A673 (cell line): ENCODE measurements at regions not wholly inside any gene's neighbourhood (a gene's known extent, or its start where the extent isn't known, plus 50 kb on each side); places are given as distances from the start of the nearest gene placed in this dataset.

Experiments used
- BruUV-seq: library from RNA; stranded (reverse); fragments of 400-500 nt; replicated peaks from 2 replicates; lab custom pipeline; 2021; lab: Mats Ljungman, UMichigan
- CTCF ChIA-PET: fragments of 300-600 bp; sonication (Branson Sonifier 250); formaldehyde crosslinking; loops from one replicate; lab custom pipeline; 2022; ENCODE audit warnings: antibody characterized with exemption; lab: Charles Lee
- POLR2A ChIA-PET: fragments of 300-600 bp; sonication (Branson Sonifier 250); formaldehyde crosslinking; loops from one replicate; lab custom pipeline; 2022; ENCODE audit warnings: antibody characterized with exemption; ENCODE audit not compliant: low non-redundant PET; lab: Charles Lee
- DNase-seq: peaks from one replicate; pipeline ENCODE4 v3.0.0-alpha.2; 2015; ENCODE audit warnings: low spot score
- H3K27ac ChIP-seq: fragments of 200-600 bp; sonication (generic); 2 replicates; pipeline ENCODE4 v1.5.1; 2016; ENCODE audit warnings: mixed run types, low read depth, mild to moderate bottlenecking, mixed read lengths, antibody characterized with exemption, low read length; ENCODE audit not compliant: poor library complexity, severe bottlenecking
- H3K27me3 ChIP-seq: fragments of 200-600 bp; sonication (generic); replicated peaks from 2 replicates; pipeline ENCODE4 v1.6.1; 2017; ENCODE audit warnings: mixed run types, low read depth, mild to moderate bottlenecking, mixed read lengths, antibody characterized with exemption, low read length; ENCODE audit not compliant: insufficient read depth, poor library complexity
- H3K36me3 ChIP-seq: fragments of 200-600 bp; sonication (generic); 2 replicates; pipeline ENCODE4 v1.6.1; 2016; ENCODE audit warnings: mixed run types, mild to moderate bottlenecking, mixed read lengths, antibody characterized with exemption, low read length; ENCODE audit not compliant: insufficient read depth, poor library complexity, severe bottlenecking
- H3K4me1 ChIP-seq: fragments of 200-600 bp; sonication (generic); 2 replicates; pipeline ENCODE4 v1.6.1; 2017; ENCODE audit warnings: mixed run types, mild to moderate bottlenecking, mixed read lengths, antibody characterized with exemption, low read length; ENCODE audit not compliant: insufficient read depth, poor library complexity, severe bottlenecking
- H3K4me3 ChIP-seq: fragments of 200-600 bp; sonication (generic); 2 replicates; pipeline ENCODE4 v1.5.1; 2016; ENCODE audit warnings: low read depth, mixed run types, mild to moderate bottlenecking, mixed read lengths, low read length; ENCODE audit not compliant: poor library complexity, severe bottlenecking
- H3K9me3 ChIP-seq: fragments of 200-600 bp; sonication (generic); 2 replicates; pipeline ENCODE4 v1.6.1; 2016; ENCODE audit warnings: mixed run types, low read depth, mild to moderate bottlenecking, mixed read lengths, antibody characterized with exemption, low read length; ENCODE audit not compliant: poor library complexity, severe bottlenecking
- CTCF ChIP-seq: fragments of 300-800, 200-600 bp; sonication (generic); conservative IDR thresholded peaks from 2 replicates; pipeline ENCODE4 v1.5.1; 2017; ENCODE audit warnings: low read depth, mild to moderate bottlenecking, antibody characterized with exemption, low read length, moderate library complexity, mixed read lengths
- EZH2 ChIP-seq: fragments of 200-600 bp; sonication (generic); IDR thresholded peaks from 2 replicates; pipeline ENCODE4 v1.6.1; 2017; ENCODE audit warnings: borderline replicate concordance, low read depth, mild to moderate bottlenecking, mixed read lengths, antibody characterized with exemption, low read length; ENCODE audit not compliant: poor library complexity, severe bottlenecking
- intact Hi-C: fragments of 100-400 bp; cut with micrococcal nuclease; formaldehyde crosslinking; loops from one replicate; pipeline ENCODE4 v1.10.0; 2022; ENCODE audit not compliant: unreplicated experiment

- H3K4me1 ChIP-seq: peaks cover 19% of the 10 kb centered on the region
Observed at GRCh38 chr2:100764430-100764829, 55.5 kb upstream of the NPAS2 start.

GRCh38 chr2:100765481-100765880 lies 54.5 kb upstream of the NPAS2 start:
- peak; percentile 26 for DNase-seq
- ChIA-PET CTCF (no interaction called here), POLR2A (no interaction called here)
- no peak for TF ChIP-seq CTCF
- Histone ChIP-seq H3K36me3 (no peaks in the 10 kb centered on the region), H3K4me1 (peaks cover 19% of the 10 kb centered on the region), H3K27ac (no peak overlapping the region), H3K9me3 (no peaks in the 10 kb centered on the region), H3K4me3 (no peak overlapping the region), H3K27me3 (no peaks in the 10 kb centered on the region)
- no TSS peak for BruUV-seq
- intact Hi-C loops: no loop called here

More at GRCh38 chr2:100764430-100764829, 55.5 kb upstream of the NPAS2 start:
- no peak for TF ChIP-seq CTCF
- no peak for TF ChIP-seq EZH2
- Histone ChIP-seq H3K9me3 (no peaks in the 10 kb centered on the region), H3K4me3 (no peak overlapping the region), H3K27me3 (no peaks in the 10 kb centered on the region), H3K36me3 (no peaks in the 10 kb centered on the region), H3K27ac (no peak overlapping the region)
- DNase-seq: no peak
- intact Hi-C loops: no loop called here
- BruUV-seq: no TSS peak
- ChIA-PET POLR2A (no interaction called here), CTCF (no interaction called here)

- intact Hi-C loops: no loop called here
- POLR2A ChIA-PET: no interaction called here
- no peak overlapping the region for H3K27ac ChIP-seq
Observed at GRCh38 chr2:100766256-100766655, 53.7 kb upstream of the NPAS2 start.

GRCh38 chr2:100766806-100767205 lies 53.1 kb upstream of the NPAS2 start:
- intact Hi-C loops: no loop called here
- peaks cover 19% of the 10 kb centered on the region for H3K4me1 ChIP-seq
- CTCF ChIA-PET: no interaction called here
- no peaks in the 10 kb centered on the region for H3K36me3 ChIP-seq
- no peak overlapping the region for H3K4me3 ChIP-seq
- TF ChIP-seq EZH2 (no peak), CTCF (no peak)
- no peak for DNase-seq
- no peak overlapping the region for H3K27ac ChIP-seq
- BruUV-seq: no TSS peak
- POLR2A ChIA-PET: interaction anchor here (0.6 kb wide), 1 partner anchor 19 kb away, joined by 3 read pairs; no protein-coding TSS in a partner anchor
- no peaks in the 10 kb centered on the region for H3K9me3 ChIP-seq
- no peaks in the 10 kb centered on the region for H3K27me3 ChIP-seq

More at GRCh38 chr2:100766256-100766655, 53.7 kb upstream of the NPAS2 start:
- no peaks in the 10 kb centered on the region for H3K9me3 ChIP-seq
- no peak for DNase-seq
- BruUV-seq: no TSS peak
- H3K4me3 ChIP-seq: no peak overlapping the region
- no peaks in the 10 kb centered on the region for H3K36me3 ChIP-seq
- no peak for TF ChIP-seq EZH2
- peaks cover 19% of the 10 kb centered on the region for H3K4me1 ChIP-seq
- CTCF ChIA-PET: no interaction called here
- no peaks in the 10 kb centered on the region for H3K27me3 ChIP-seq
